ENCODE measurements at regions not wholly inside any gene's neighbourhood (a gene's known extent, or its start where the extent isn't known, plus 50 kb on each side); places are given as distances from the start of the nearest gene placed in this dataset.

DNA sequence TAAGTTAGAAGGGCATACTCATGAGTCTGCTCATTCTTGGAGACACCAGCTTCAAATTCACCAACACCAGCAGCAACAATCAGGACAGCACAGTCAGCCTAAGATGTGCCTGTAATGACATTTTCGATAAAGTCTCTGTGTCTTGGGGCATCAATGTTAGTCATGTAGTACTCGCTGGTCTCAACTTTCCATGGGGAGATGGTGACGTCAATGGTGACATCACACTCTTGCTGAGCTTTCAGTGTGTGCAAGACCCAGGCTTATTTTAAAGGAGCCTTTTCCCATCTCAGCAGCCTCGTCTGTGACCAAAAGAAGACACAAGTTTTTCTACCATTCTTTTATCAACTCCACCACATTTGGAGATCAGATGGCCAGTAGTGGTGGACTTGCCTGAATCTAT, 75.5 kb downstream of the SERINC2 start:
- no peak for TF ChIP-seq EZH2 (IDR thresholded peaks at IDR 0.05; ENCODE audit: borderline replicate concordance, low read length)
- TF ChIP-seq, protein P1, sequence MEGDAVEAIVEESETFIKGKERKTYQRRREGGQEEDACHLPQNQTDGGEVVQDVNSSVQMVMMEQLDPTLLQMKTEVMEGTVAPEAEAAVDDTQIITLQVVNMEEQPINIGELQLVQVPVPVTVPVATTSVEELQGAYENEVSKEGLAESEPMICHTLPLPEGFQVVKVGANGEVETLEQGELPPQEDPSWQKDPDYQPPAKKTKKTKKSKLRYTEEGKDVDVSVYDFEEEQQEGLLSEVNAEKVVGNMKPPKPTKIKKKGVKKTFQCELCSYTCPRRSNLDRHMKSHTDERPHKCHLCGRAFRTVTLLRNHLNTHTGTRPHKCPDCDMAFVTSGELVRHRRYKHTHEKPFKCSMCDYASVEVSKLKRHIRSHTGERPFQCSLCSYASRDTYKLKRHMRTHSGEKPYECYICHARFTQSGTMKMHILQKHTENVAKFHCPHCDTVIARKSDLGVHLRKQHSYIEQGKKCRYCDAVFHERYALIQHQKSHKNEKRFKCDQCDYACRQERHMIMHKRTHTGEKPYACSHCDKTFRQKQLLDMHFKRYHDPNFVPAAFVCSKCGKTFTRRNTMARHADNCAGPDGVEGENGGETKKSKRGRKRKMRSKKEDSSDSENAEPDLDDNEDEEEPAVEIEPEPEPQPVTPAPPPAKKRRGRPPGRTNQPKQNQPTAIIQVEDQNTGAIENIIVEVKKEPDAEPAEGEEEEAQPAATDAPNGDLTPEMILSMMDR (conservative IDR thresholded peaks at IDR 0.05 in 1 of 2, IDR thresholded peaks at IDR 0.05 in 1 of 2; ENCODE audit: extremely low read depth in 1 of 2, insufficient read depth in 1 of 2, low read depth in 1 of 2, low read length in 2 of 2): no peak
